Heart left ventricle (tissue), 16 donors: ENCODE measurements at regions not wholly inside any gene's neighbourhood (a gene's known extent, or its start where the extent isn't known, plus 50 kb on each side); places are given as distances from the start of the nearest gene placed in this dataset.

Source experiments
- ATAC-seq, 4 donors: fragments of 200-7000 bp; cut with Tn5 transposase; one replicate each; pipeline ENCODE4 v1.9.1; 2020 to 2022; ENCODE audit warnings: moderate library complexity in 4 of 4, mild to moderate bottlenecking in 3 of 4, moderate number of reproducible peaks in 1 of 4
- DNase-seq, 5 donors: peaks; one replicate each; pipeline ENCODE4 v3.0.0-alpha.2; 2020
- H3K27ac ChIP-seq, 12 donors: fragments of 200-600 bp; sonication (generic) in 4 of 12; one replicate each; pipeline versions ENCODE4 v1.5.0 to v1.8.0; 2016 to 2022; ENCODE audit warnings: mild to moderate bottlenecking in 2 of 12
- H3K27me3 ChIP-seq, 9 donors: fragments of 200-600 bp; sonication (generic) in 2 of 9; one replicate each; pipeline versions ENCODE4 v1.5.1 to v1.8.0; 2016 to 2022; ENCODE audit warnings: mild to moderate bottlenecking in 3 of 9
- H3K36me3 ChIP-seq, 9 donors: fragments of 200-600 bp; sonication (generic) in 2 of 9; one replicate each; pipeline versions ENCODE4 v1.5.0 to v1.8.0; 2018 to 2022; ENCODE audit warnings: mild to moderate bottlenecking in 2 of 9
- H3K4me1 ChIP-seq, 12 donors: fragments of 200-600 bp; sonication (generic) in 4 of 12; one replicate each; pipeline versions ENCODE4 v1.5.0 to v1.8.0; 2016 to 2022; ENCODE audit warnings: mild to moderate bottlenecking in 3 of 12
- H3K4me3 ChIP-seq, 12 donors: fragments of 200-600 bp; sonication (generic) in 4 of 12; one replicate each; pipeline versions ENCODE4 v1.5.0 to v1.8.0; 2017 to 2022; ENCODE audit warnings: mild to moderate bottlenecking in 9 of 12, moderate library complexity in 4 of 12
- H3K9me3 ChIP-seq, 12 donors: fragments of 200-600 bp; sonication (generic) in 4 of 12; one replicate each; pipeline versions ENCODE4 v1.5.0 to v1.8.0; 2016 to 2022; ENCODE audit warnings: mild to moderate bottlenecking in 1 of 12
- CTCF ChIP-seq, 12 donors: fragments of 200-600 bp; sonication (generic) in 4 of 12; IDR thresholded peaks; one replicate each; pipeline versions ENCODE4 v1.5.0 to v1.8.0; 2018 to 2022; ENCODE audit warnings: antibody characterized with exemption in 12 of 12, mild to moderate bottlenecking in 5 of 12
- POLR2A ChIP-seq, 2 donors: fragments of 450-650 bp; IDR thresholded peaks; one replicate each; pipeline ENCODE4 v1.6.1; 2017; ENCODE audit warnings: antibody characterized with exemption in 2 of 2, mild to moderate bottlenecking in 2 of 2, moderate library complexity in 2 of 2
- WGBS, 4 donors: extraction: QIAGEN DNeasy Blood & Tissue Kit in 2 of 4; methylation state at CpG; one replicate each; pipeline versions ENCODE4 v1.1.5 to v1.1.7; 2013 to 2018; 5-methylcytosine and 5-hydroxymethylcytosine counted together
- intact Hi-C, 10 donors: fragments of 100-400 bp; cut with DNase I; formaldehyde crosslinking; loops; one replicate each; pipeline versions ENCODE4 v1.11.1 to v1.14.2; 2022
- donor health status: ischemic (EF 13 %, LVEDD 7.1; RV severe dilation, severe dysfunction).
- donor health status: healthy with polysubstance abuse.
- donor health status: DM: no; HTN: yes; CAD: no.
- donor health status: DM: no; HTN: no; CAD: no.
- donor health status: ischemic (EF 25% LVEDD 6.9; RV normal size, moderate dysfunction).
- donor health status: ischemic (EF 25% LVEDD 5.7; RV mildly dilated, moderate dysfunction).
- donor health status: healthy.
- donor health status: DM: yes; HTN: yes; CAD: no.
- donor health status: ischemic (EF 35%, LVEDD 5.7; RV mildly dilated, moderate dysfunction).
- donor health status: nonischemic (EF 11% LVEDD 7.7; RV severe dilation, severe dysfunction).
- donor health status: DM: yes; HTN: yes; CAD: no.
- donor health status: PGD.
- donor health status: ischemic (EF 29% LVEDD 5.4; RV normal size, mild dysfunction).
- donor health status: nonischemic (EF 23%, LVEDD 6.1; RV moderate dilation, normal function).

GRCh38 chr9:82410306-82410705 lies 421.7 kb downstream of the SPATA31D1 start:
- DNase-seq, result no peak

GRCh38 chr9:82410866-82411265 lies 422.3 kb downstream of the SPATA31D1 start:
- ATAC-seq (no peak), DNase-seq (no peak)
- intact Hi-C loops, result no loop called here

More at GRCh38 chr9:82410306-82410705, 421.7 kb downstream of the SPATA31D1 start:
- H3K27me3 ChIP-seq, result no peaks in the 10 kb centered on the region
- intact Hi-C loops, result no loop called here
- no peak overlapping the region for H3K27ac ChIP-seq
- no peaks in the 10 kb centered on the region for H3K36me3 ChIP-seq
- peaks cover 0 to 13% (median 0%) of the 10 kb centered on the region in 12 donors for H3K9me3 ChIP-seq
- no peak for ATAC-seq
- no peak overlapping the region for H3K4me3 ChIP-seq
- TF ChIP-seq POLR2A (IDR thresholded peaks at IDR 0.05) (no peak), CTCF (IDR thresholded peaks at IDR 0.05) (no peak)
- H3K4me1 ChIP-seq, result no peaks in the 10 kb centered on the region

GRCh38 chr9:82412586-82413305 lies 424.2 kb downstream of the SPATA31D1 start:
- no peak for DNase-seq
- no peak for TF ChIP-seq POLR2A (IDR thresholded peaks at IDR 0.05)
- TF ChIP-seq CTCF (IDR thresholded peaks at IDR 0.05), result no peak
- peaks cover 0 to 13% (median 0%) of the 10 kb centered on the region in 12 donors for H3K9me3 ChIP-seq
- no peak for ATAC-seq
- no peaks in the 10 kb centered on the region for H3K36me3 ChIP-seq
- H3K4me3 ChIP-seq, result no peak overlapping the region
- WGBS, 4 donors, result 70 to 77% (median 71%) methylated on average over 2 of the region's 2 CpGs
- no peaks in the 10 kb centered on the region for H3K27me3 ChIP-seq
- no peaks in the 10 kb centered on the region for H3K4me1 ChIP-seq
- intact Hi-C loops, result no loop called here
- no peak overlapping the region for H3K27ac ChIP-seq

More at GRCh38 chr9:82410866-82411265, 422.3 kb downstream of the SPATA31D1 start:
- H3K9me3 ChIP-seq, result peaks cover 0 to 13% (median 0%) of the 10 kb centered on the region in 12 donors
- H3K27me3 ChIP-seq, result no peaks in the 10 kb centered on the region
- TF ChIP-seq CTCF (IDR thresholded peaks at IDR 0.05) (no peak), POLR2A (IDR thresholded peaks at IDR 0.05) (no peak)
- no peak overlapping the region for H3K4me3 ChIP-seq
- H3K36me3 ChIP-seq, result no peaks in the 10 kb centered on the region
- H3K27ac ChIP-seq, result no peak overlapping the region
- no peaks in the 10 kb centered on the region for H3K4me1 ChIP-seq

- 60 to 63% (median 61%) methylated on average over 2 of the region's 2 CpGs for WGBS, 4 donors
- no peak for DNase-seq
- peaks cover 0 to 8% (median 0%) of the 10 kb centered on the region in 12 donors for H3K4me1 ChIP-seq
- no peaks in the 10 kb centered on the region for H3K36me3 ChIP-seq
- intact Hi-C loops, result no loop called here
- ATAC-seq, result no peak
- no peak for TF ChIP-seq CTCF (IDR thresholded peaks at IDR 0.05)
- TF ChIP-seq POLR2A (IDR thresholded peaks at IDR 0.05), result no peak
- H3K9me3 ChIP-seq, result peaks cover 0 to 13% (median 0%) of the 10 kb centered on the region in 12 donors
- no peaks in the 10 kb centered on the region for H3K27me3 ChIP-seq
- no peak overlapping the region for H3K4me3 ChIP-seq
- no peak overlapping the region for H3K27ac ChIP-seq
Measured at GRCh38 chr9:82417501-82417900, 428.9 kb downstream of the SPATA31D1 start.
